GM12872 (cell line): ENCODE measurements at regions not wholly inside any gene's neighbourhood (a gene's known extent, or its start where the extent isn't known, plus 50 kb on each side); places are given as distances from the start of the nearest gene placed in this dataset.

Experiments
- CTCF ChIP-seq: IDR thresholded peaks from 3 replicates; pipeline ENCODE4 v1.5.1; 2011; ENCODE audit warnings: low read depth, mild to moderate bottlenecking, low read length, moderate library complexity; ENCODE audit not compliant: insufficient read depth

DNA sequence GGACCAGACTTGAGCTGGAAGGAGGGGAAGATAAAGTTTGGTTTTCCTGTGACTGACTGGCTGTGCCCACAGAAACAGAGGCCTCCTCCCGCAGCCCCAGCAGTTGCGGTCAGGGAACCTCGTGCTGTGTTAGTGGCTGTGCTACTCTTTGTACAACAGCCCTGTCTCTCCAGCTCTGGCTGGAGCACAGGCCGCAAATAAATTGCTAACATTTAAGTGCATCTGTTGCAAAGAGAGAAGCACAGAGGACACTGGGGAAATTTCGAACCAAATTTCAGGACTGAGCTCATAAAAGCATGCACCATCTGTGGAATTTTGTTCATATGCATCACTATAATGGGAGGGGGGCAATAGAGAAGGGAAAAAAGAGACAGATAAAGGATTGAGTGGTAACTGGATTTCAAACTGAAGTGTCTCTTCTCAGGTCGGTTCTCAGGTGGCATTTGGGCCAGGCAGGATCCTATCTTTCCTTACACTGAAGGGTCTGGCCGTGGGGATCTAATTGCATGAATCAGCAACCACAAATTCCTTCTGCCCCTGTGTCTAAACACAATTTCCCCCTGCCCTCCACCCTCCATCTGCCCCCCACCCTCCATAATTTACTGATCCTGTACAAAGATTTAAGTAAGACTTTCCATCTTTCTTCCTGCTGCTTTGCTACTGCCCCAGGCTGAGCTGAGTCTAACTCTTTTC lies 88.9 kb upstream of the ATXN1 start:
- no peak for TF ChIP-seq CTCF

GRCh38 chr6:16849280-16849987 lies 88.2 kb upstream of the ATXN1 start:
- TF ChIP-seq CTCF: no peak

DNA sequence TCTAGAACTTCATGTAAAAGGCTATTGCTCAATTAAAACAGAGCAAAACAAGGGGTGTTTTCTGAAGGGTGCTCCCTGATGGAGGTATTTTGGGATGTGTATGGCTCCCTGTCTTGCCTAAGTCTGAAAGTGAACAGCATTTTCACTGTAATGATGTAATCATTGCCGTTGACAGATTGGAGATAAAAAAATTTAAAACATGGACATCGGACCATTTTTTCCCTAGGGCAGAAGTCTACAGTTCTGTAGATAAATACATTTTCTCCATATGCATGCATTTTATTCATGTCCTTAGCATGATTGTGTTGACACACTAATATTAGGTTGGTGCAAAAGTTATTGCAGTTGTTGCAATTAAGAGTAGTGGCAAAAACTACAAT lies 85.1 kb upstream of the ATXN1 start:
- no peak for TF ChIP-seq CTCF

DNA sequence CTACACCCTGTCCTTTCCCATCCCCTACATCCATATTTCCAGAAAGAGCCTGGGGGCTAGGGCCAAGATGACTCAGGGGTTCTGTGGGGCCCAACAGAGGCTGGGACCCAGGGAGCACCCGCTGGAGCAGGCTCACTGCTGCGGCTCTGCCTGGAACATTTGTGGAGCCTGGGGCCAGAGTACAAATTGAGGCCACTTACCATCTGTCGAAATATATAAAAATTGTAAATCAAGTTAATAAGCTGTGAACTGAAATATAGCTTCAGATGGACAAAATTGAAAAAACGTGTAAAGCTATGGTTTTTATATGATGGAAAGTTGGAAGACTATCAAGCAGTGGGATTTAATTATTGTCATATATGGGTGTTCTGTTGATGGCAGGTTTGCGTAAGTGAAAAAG lies 82.9 kb upstream of the ATXN1 start:
- TF ChIP-seq CTCF: no peak

- TF ChIP-seq CTCF: no peak
These were observed 81.4 kb upstream of the ATXN1 start for GRCh38 chr6:16842676-16843075.

DNA sequence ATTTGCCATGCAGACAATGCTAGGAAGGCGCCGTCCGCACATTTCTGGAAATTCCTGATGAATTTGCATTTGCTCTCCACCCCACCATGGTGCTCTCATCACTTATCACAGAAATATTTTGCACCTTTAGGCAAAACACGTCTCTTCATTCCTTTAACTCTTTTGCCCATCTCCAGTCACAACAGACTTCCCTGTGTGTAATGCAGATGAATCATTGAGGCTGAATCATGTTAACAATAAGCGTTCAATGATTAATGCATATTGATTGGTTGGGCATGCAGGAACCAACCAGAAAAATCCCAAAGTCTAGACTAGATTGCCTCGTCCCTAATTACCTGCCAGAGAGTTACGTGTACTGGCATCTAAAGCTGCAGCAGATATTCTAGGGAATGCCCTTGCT lies 80.0 kb upstream of the ATXN1 start:
- no peak for TF ChIP-seq CTCF

DNA sequence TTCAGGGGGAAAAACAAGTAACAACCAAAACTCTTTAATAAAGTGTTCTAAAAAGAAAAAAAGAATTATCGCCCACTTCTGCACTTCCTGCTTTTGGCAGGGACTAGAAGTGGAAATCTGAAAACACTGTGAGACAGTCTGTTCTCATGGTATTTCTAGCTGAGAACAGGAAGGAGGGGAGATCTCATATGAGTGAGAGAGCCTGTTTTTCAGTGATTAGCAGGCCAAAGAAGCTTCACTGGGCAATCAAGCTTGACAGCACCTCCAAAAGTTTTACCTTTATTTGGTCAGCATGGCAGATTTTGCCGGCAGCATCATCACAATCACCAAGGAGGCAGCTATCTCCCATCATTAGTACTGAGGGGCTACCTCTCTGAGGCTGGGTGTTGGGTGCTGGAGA lies 79.5 kb upstream of the ATXN1 start:
- no peak for TF ChIP-seq CTCF
